Activated T-cell treated with anti-CD3 and anti-CD28 coated beads for 24 hours (primary cell): ENCODE measurements at regions not wholly inside any gene's neighbourhood (a gene's known extent, or its start where the extent isn't known, plus 50 kb on each side); places are given as distances from the start of the nearest gene placed in this dataset.
"Not testable (repeated sequence)": the region's sequence is repeated elsewhere in the genome, so short reads cannot be mapped to it uniquely, and the experiment has no call there.

Source experiments
- DNase-seq: peaks from one replicate; pipeline ENCODE4 v3.0.0-alpha.2; 2020; ENCODE audit warnings: low read depth

GRCh38 chr20:48530957-48531356 is 296.8 kb downstream of the PREX1 start:
- DNase-seq: no peak

- DNase-seq: no peak
These were observed 299.5 kb downstream of the PREX1 start for GRCh38 chr20:48528346-48528745.

- DNase-seq: no peak
These were observed 300.0 kb downstream of the PREX1 start for GRCh38 chr20:48527771-48528170.

- no peak for DNase-seq
These were observed 300.9 kb downstream of the PREX1 start for GRCh38 chr20:48526936-48527335.

- no peak for DNase-seq
These were observed 302.4 kb downstream of the PREX1 start for GRCh38 chr20:48525400-48525799.

GRCh38 chr20:48524582-48524981 is 303.2 kb downstream of the PREX1 start:
- no peak for DNase-seq

GRCh38 chr20:48523191-48523995 is 304.4 kb downstream of the PREX1 start:
- DNase-seq: no peak

GRCh38 chr20:48521121-48521520 is 306.7 kb downstream of the PREX1 start:
- no peak for DNase-seq

- not testable (repeated sequence) for DNase-seq
These were observed 311.6 kb downstream of the PREX1 start for GRCh38 chr20:48516196-48516595.

- DNase-seq: not testable (repeated sequence)
These were observed 313.2 kb downstream of the PREX1 start for GRCh38 chr20:48514577-48514976.

- not testable (repeated sequence) for DNase-seq
These were observed 315.3 kb downstream of the PREX1 start for GRCh38 chr20:48512539-48512938.

- not testable (repeated sequence) for DNase-seq
These were observed 322.7 kb downstream of the PREX1 start for GRCh38 chr20:48505066-48505465.

- no peak for DNase-seq
These were observed 324.5 kb downstream of the PREX1 start for GRCh38 chr20:48503166-48503815.

- DNase-seq: no peak
These were observed 325.0 kb downstream of the PREX1 start for GRCh38 chr20:48502758-48503157.

- no peak for DNase-seq
These were observed 325.8 kb downstream of the PREX1 start for GRCh38 chr20:48502016-48502415.

- not testable (repeated sequence) for DNase-seq
These were observed 326.9 kb downstream of the PREX1 start for GRCh38 chr20:48500900-48501299.

- not testable (repeated sequence) for DNase-seq
These were observed 328.9 kb downstream of the PREX1 start for GRCh38 chr20:48498939-48499338.

- not testable (repeated sequence) for DNase-seq
These were observed 329.7 kb downstream of the PREX1 start for GRCh38 chr20:48498125-48498524.

GRCh38 chr20:48493966-48494365 is 333.8 kb downstream of the PREX1 start:
- no peak for DNase-seq

GRCh38 chr20:48493331-48493730 is 334.5 kb downstream of the PREX1 start:
- not testable (repeated sequence) for DNase-seq

GRCh38 chr20:48492715-48493070 is 335.1 kb downstream of the PREX1 start:
- no peak for DNase-seq

GRCh38 chr20:48492015-48492714 is 335.6 kb downstream of the PREX1 start:
- no peak for DNase-seq
